ENCODE measurements at regions not wholly inside any gene's neighbourhood (a gene's known extent, or its start where the extent isn't known, plus 50 kb on each side); places are given as distances from the start of the nearest gene placed in this dataset.

DNA sequence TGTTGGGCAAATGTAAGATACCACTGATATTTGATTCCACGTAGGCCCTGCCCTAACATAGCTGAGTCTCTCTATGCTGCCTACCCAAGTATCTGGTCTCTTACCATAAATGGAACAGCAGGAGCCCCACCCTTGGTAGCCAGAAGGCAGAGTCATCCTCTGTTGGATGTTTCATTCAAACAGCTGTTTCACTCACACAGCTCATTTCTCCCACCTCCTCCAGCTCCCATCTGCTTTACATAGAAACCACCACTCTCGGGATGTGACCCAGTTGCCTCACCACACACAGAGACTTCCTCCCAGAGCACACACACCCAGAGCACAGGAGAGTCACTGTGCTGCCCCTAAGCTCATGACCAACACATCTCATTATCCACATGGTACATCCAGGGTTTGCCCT is 165.3 kb downstream of the TMEM167A start:
- no peak overlapping the region for H3K4me3 ChIP-seq (ENCODE audit: low read depth, low read length)
- TF ChIP-seq, protein P1, sequence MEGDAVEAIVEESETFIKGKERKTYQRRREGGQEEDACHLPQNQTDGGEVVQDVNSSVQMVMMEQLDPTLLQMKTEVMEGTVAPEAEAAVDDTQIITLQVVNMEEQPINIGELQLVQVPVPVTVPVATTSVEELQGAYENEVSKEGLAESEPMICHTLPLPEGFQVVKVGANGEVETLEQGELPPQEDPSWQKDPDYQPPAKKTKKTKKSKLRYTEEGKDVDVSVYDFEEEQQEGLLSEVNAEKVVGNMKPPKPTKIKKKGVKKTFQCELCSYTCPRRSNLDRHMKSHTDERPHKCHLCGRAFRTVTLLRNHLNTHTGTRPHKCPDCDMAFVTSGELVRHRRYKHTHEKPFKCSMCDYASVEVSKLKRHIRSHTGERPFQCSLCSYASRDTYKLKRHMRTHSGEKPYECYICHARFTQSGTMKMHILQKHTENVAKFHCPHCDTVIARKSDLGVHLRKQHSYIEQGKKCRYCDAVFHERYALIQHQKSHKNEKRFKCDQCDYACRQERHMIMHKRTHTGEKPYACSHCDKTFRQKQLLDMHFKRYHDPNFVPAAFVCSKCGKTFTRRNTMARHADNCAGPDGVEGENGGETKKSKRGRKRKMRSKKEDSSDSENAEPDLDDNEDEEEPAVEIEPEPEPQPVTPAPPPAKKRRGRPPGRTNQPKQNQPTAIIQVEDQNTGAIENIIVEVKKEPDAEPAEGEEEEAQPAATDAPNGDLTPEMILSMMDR (IDR thresholded peaks at IDR 0.05; ENCODE audit: borderline replicate concordance, insufficient read depth, low read depth, low read length) = no peak

DNA sequence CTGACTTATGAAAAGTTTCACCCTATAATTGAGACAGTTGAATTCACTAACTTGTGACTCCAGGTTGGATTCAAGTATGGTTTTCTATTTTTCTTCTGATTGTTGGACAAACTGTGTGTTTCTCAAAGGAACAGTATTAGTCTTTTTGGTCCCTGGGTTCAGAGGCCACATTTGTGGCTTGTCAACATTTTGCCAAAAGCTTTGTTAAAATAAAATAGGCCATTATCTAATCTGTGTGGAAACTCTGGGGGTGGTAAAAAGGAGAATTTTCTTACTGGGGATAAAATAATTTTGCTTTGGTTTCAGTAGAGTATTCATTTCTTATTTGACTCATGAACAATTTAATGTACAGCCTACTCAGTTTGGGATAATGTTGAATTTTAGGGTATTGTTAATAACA is 166.3 kb downstream of the TMEM167A start:
- TF ChIP-seq, protein P1 (IDR thresholded peaks at IDR 0.05; ENCODE audit: borderline replicate concordance, insufficient read depth, low read depth, low read length) = no peak
- H3K4me3 ChIP-seq (ENCODE audit: low read depth, low read length) = no peak overlapping the region

DNA sequence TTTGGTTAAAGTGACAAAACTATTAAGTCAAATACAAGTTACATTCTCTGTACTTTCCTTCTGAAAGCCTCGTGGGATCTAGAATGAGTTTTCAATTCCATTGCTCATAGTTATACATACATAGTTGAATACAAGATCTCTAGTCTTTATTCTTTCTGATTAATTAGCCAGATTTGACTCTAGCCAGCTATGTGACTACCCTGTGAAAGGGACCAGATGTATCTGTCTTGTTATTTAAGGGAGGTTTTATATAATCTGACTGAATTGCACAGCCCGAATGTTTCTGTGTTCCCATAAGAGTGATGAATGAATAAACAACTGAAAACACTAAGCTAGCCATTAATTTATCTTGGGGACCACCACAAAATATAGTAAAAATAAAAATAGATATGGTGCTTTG is 166.7 kb downstream of the TMEM167A start:
- TF ChIP-seq, protein P1 (IDR thresholded peaks at IDR 0.05; ENCODE audit: borderline replicate concordance, insufficient read depth, low read depth, low read length) = no peak
- H3K4me3 ChIP-seq (ENCODE audit: low read depth, low read length) = no peak overlapping the region

DNA sequence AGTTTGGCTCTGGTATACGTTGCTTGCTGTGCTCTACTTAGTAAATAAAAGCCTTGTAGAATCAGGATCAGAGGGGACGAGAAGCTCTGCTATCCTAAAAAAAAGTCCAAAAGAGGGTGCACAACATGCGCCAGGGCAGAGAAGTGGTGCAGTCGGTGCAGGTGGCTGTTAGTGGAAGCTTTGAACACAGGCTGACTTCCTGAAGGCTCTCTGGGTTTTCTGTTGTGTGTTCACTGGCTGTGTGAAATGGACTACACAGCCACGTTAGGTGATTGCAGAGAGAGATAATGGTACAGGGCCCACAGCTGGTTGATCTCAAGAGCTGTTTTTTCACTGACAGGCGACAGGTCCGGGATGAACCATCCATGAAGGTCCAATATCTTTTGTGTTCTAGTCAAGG is 167.4 kb downstream of the TMEM167A start:
- TF ChIP-seq, protein P1 (IDR thresholded peaks at IDR 0.05; ENCODE audit: borderline replicate concordance, insufficient read depth, low read depth, low read length) = no peak
- no peak overlapping the region for H3K4me3 ChIP-seq (ENCODE audit: low read depth, low read length)

DNA sequence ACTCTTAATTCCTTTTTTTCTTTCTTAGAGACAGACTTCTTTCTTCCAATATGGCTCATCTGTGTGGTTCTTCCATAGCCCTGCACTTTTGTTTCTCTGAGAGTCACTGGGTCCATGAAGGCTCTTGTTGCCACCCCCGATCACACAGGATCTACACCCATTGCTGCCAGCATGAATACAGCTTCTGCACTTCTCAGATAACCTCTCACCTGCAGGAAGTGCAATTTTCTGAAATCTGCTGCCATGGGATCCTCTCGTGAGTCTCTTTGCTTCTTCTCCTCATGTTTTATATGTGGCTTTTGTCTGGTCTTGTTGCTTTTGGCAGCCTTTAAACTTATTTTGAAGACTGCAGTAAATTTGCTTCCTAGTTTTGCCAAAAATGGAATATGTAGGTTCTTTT is 171.2 kb downstream of the TMEM167A start:
- TF ChIP-seq, protein P1 (IDR thresholded peaks at IDR 0.05; ENCODE audit: borderline replicate concordance, insufficient read depth, low read depth, low read length) = no peak
- H3K4me3 ChIP-seq (ENCODE audit: low read depth, low read length) = no peak overlapping the region

DNA sequence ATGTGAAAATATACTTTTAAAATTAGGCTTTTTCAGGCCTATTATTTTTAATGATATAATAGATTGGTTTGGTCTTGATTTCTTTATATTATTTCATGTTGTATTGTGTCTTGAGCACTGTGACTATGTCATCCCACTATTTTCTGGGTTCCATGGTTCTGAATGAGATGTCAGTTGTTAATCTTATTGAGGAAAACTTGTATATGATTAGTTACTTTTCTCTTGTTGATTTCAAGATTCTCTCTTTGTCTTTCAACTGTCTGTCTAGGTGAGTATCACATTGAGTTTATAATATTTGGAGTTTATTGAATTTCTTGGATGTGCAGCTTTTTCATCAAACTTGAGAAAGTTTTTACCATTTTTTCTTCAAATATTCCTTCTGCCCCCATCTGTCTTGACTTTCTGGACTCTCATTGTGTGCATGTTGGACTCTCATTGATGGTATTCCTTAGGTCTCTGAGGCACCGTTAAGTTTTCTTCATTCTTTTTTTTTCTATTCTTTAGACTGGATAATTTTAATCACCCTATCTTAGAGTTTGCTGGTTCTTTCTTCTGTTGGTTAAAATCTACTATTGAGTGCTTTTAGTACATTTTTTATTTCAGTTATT is 175.8 kb downstream of the TMEM167A start:
- H3K4me3 ChIP-seq (ENCODE audit: low read depth, low read length) = no peak overlapping the region
- TF ChIP-seq, protein P1 (IDR thresholded peaks at IDR 0.05; ENCODE audit: borderline replicate concordance, insufficient read depth, low read depth, low read length) = no peak

DNA sequence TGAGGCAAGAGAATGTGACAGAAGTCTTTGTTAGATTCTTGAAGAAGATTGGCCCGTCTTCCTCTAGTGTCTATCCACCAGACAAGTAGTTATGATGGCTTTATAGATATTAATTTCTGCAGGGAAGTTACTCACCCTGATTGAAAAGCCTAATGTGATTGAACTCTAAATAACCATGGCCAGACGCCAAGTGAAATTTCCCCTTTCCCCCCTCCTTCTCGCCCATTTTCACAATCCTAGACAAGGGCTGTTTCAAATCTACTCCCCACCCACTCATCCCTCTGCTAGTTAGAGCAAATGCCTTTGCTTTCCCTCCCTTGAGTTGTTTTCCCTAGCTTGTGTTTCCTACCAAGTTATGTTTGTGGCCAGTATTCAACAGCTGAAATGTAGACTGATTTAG is 182.5 kb downstream of the TMEM167A start:
- TF ChIP-seq, protein P1 (IDR thresholded peaks at IDR 0.05; ENCODE audit: borderline replicate concordance, insufficient read depth, low read depth, low read length) = no peak
- H3K4me3 ChIP-seq (ENCODE audit: low read depth, low read length) = no peak overlapping the region

Measured in GM12875 (cell line).